HG02623 (cell line): ENCODE measurements at regions not wholly inside any gene's neighbourhood (a gene's known extent, or its start where the extent isn't known, plus 50 kb on each side); places are given as distances from the start of the nearest gene placed in this dataset.
A peak's percentile ranks its signal among the peaks of the same experiment; 100 is the strongest.
"Not testable (repeated sequence)": the region's sequence is repeated elsewhere in the genome, so short reads cannot be mapped to it uniquely, and the experiment has no call there.

Source experiments
- ATAC-seq: cut with Tn5 transposase; IDR thresholded peaks from one replicate; pipeline ENCODE4 v1.9.1; 2021; ENCODE audit warnings: moderate library complexity; ENCODE audit not compliant: unreplicated experiment

- ATAC-seq = no peak
Observed at GRCh38 chr9:2243666-2244555, 228.8 kb downstream of the SMARCA2 start.

DNA sequence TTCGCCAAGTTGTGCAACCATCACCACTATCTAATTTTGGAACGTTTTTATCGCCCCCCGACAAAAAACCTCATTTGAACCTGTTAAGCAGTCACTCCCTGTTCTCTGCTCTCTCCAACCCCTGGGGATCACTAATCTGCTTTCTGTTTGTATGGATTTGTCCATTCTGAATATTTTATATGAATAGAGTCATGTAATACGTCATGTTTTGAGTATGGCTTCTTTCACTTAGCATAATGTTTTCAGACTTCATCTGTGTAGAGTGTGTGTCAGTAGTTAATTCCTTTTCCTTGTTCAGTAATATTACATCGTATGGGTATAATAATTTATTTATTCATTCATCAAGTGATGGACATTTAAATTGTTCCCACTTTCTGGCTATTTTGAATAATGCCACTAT lies 232.2 kb downstream of the SMARCA2 start:
- ATAC-seq = no peak

- no peak for ATAC-seq
Observed at GRCh38 chr9:2248768-2249265, 233.7 kb downstream of the SMARCA2 start.

DNA sequence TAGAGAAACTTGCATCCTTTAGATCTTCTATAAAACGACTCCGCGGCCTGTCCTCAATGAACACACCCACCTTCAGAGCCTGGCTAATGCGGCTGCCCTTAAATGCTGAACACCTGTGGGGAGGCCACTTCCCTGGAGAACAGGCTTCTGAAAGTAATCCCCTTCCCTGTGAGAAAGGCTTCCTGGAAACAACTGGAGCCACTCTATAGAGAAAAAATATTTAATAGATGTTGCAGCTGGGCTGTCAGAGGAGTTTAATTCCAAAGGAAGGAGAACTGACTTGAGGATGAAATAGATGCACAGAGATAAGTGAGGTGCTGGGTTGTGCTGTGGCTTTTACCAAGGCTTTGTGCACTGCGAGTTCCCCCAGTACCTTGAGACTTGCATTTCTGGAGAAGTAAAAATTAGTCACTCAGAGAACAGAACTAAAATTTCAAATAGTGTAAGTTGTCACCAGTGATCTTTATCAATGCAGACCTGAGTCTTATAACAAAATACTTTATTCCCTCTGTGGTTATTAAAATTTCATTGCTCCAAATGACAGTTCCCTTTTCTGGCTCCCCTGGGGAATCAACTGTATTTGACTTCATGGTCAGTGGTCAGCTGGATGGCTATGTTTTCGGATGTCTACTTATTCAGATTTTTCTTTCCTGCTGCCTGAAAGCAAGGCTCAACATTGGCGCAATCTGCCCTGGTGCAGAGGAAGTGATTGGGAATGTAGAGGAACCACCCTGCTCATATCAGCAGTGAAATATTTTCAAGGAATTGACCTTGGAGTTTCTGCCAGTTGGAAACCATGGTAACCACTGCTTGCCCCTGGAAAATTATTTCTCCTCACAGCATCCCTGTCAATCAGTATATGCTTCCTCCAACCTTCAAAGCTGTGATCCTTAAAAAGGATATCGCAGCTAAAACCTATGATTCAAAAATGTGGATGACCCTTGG lies 238.8 kb downstream of the SMARCA2 start:
- ATAC-seq = no peak

DNA sequence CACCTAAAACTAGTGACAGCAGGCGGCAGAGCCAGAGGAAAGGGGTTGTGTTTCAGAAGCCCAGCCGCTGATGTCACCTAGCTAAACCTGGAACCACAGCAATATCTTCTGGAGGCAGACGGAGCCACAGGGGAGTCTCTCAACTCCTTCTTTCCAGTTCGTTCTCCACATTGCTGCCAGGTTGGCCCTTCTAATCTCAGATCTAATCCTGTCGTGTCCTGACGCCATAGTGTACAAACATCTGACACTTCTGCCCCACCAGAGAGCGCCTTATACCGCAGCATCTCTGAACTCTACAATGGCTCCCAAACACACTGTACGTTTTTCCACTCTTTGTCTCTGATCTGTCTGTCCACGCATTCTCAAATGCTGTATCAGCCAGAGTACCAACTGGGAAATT lies 240.0 kb downstream of the SMARCA2 start:
- ATAC-seq = no peak

DNA sequence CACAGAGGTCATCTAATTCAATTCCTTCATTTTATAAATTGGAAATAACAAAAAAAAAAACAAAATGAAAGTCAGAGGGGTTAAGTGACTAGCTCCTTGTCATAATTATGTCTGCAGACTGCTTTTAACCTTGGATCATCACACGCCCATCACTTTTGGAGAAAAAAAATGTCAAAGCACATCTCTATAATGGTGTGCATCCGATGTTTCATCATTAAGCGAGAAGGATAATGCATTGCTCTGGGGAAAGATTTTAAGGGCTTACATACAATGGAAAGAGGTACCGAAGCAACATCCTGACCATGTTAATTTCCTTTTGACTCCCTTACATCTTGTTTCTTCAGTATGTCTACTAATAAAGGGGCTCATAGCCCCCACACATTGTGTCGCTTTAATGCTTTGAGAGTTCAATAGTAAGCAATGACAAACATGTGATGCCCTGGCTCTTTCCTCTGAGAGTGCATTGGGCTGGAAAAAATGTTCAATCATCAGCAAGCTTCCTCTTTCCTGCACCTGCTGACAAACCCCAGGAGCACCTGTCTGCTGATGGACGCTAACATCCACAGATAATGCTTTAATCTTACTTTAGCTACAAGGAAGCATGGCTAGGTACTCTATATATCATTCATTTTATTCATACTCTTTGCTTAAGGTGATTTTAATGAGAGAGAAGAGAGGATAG lies 242.2 kb downstream of the SMARCA2 start:
- ATAC-seq = no peak

DNA sequence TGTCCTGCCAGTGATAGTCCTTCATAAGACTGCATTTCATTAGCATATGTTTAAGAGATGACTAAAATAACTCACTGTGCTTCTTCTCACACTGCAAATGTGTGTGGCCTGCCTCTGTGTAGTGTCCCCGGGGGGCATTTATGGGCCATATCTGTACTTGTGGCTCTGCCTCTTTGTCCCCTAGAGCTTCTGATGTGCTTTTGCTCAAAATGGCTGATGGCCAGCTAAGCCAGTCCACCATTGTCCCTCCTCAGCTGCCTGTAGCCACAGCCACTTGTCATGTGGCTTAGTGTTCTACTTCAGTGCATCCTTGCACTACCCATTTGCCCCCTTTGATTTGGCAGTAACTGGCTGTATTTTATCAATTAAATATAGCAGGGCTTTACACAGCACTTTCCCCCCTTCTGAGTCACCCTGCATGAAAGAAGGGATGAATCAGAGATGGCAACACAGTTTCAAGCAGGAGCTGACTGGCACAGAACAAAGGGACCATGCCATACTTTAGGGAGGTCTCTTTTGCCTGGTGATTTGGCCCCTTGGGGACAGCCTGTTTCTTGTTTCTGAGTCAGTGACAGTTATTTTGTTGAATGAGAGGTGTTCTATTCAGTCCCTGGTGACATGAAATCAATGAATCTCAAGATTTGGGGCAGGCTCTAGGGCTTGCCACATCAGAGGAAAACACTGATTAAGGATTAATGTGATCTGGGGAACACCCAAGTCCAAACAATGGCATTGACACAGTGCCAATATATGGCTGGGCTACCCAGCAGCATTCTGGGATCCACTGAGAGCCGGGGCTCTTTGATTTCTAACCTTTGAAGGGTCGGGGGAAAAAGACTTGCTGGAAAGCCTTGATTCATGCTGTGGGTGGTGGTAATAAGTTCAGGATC lies 245.5 kb downstream of the SMARCA2 start:
- no peak for ATAC-seq

GRCh38 chr9:2261421-2262103 lies 246.4 kb downstream of the SMARCA2 start:
- no peak for ATAC-seq

DNA sequence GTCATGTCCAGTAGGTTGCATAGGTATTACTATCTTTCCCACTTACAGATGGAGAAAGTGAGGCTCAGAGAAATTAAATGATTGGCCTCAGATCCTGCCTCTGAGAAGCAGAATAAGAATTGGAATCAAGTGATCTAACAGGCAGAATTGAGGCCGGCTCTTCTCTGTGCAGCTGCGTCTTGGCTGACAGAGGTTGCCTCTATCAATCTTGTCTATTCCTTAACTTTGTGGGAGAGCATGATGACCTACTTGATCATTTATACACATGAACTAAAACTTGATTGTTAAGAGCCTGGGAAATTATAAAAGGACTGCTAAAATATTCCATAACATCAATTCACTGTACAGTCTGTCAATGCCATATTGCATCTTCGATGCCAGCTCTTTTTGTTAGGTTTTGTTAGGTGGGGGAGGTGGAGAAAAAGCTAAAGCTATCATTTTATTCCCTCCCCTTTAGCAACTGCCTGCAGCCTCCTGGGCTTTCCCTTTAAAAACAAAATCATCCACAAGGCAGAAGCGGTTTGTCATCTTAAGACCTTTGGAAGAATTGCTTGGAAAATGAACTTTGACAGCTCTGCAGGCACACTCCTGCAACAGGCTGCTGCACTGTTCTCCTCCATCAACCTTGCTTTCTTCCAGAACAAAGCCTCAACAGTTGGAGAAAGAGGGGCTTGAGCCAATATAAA lies 247.4 kb downstream of the SMARCA2 start:
- ATAC-seq = no peak

DNA sequence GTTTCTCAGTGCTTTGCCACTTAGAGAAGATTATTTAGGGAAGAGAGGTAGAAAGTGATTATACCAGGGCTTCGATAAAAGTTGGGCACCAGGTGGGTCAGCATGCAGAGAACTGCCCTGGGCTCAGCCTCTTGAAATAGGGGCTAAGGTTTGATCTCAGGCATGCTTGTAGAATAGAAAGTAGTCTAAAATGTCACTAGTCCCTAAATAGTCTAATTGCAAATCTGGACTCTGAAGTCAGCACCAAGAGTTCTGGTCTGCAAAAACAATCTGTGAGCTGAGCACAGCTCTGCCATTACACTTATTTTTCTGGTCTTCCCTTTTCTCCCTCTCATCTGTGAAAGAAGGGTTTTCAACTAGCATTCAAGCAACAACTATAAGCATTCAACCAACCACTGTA lies 248.0 kb downstream of the SMARCA2 start:
- ATAC-seq = no peak

- ATAC-seq = no peak
Observed at GRCh38 chr9:2263665-2264064, 248.5 kb downstream of the SMARCA2 start.

GRCh38 chr9:2264081-2264480 lies 248.9 kb downstream of the SMARCA2 start:
- ATAC-seq = no peak

DNA sequence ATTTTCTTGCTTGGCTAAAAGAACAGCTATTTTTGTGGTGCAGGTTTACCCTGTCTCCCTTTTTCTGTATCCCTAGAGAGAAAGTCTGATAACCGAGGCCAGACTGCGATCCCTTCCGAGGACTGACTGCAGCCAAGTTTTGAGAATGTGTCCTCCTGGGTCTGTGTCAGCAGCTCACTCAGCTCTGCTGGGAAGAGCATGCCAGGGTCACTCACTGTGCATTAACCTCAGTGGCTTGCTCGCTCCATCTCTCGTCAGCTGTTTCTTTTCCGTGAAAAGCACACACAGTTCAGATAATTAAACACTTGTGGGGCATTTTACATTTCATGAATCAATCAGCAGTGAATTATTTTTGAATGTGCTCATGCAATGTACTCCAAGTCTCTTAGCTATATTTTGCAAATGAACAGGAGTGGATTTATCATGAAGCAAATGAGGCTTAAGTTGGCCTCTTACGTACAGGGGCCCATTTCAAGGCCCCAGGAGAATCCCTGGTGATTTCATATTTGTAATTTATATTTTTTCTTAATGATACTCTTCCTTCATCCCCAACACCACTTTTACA lies 252.1 kb downstream of the SMARCA2 start:
- ATAC-seq = no peak

- ATAC-seq = no peak
Observed at GRCh38 chr9:2269778-2270177, 254.6 kb downstream of the SMARCA2 start.

GRCh38 chr9:2270565-2270964 lies 255.4 kb downstream of the SMARCA2 start:
- ATAC-seq = no peak

DNA sequence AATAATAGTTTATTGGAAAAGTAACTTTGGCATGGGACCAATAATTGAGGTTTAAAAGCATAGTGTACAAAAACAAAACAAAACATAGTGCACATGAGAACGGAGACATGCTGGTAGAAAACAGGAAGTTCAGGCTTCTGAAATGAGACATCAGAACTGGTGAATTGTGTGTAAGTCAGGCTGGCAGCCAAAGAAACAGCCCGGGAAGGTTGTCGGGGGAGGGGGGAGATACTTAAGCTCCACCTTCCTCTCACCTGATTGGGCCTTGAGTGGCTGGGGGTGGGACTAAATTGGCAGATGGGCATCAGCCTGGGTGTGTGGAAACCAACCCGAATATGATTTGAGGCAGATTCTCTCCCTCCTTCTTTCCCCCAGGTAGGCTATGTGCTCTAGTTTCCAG lies 256.3 kb downstream of the SMARCA2 start:
- ATAC-seq = peak; percentile 72

GRCh38 chr9:2274762-2275161 lies 259.6 kb downstream of the SMARCA2 start:
- ATAC-seq = no peak

DNA sequence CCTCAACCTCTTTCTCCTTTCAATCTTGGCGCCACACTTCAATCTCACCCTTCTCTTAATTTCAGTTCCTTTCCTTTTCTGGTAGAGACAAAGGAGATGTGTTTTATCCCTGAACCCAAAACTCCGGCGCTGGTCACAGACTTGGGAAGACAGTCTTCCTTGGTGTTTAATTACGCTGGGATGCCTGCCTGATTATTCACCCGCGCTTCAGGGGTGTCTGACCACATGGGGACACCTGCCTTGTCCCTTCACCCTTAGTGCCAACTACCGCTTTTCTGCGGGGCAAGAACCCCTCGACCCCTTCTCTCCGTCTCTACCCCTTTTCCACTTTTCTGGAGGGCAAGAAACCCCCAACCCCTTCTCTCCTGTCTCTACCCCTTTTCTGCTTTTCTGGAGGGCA lies 261.1 kb downstream of the SMARCA2 start:
- ATAC-seq = no peak

GRCh38 chr9:2277133-2277532 lies 262.0 kb downstream of the SMARCA2 start:
- ATAC-seq = not testable (repeated sequence)
